HT-29 (cell line): ENCODE measurements at regions not wholly inside any gene's neighbourhood (a gene's known extent, or its start where the extent isn't known, plus 50 kb on each side); places are given as distances from the start of the nearest gene placed in this dataset. TPM values are rescaled to one million over a fixed set of nuclear protein-coding genes. Genes with fewer than 3 reads are reported as not detected.
A peak's percentile ranks its signal among the peaks of the same experiment; 100 is the strongest.
"Not testable (repeated sequence)": the region's sequence is repeated elsewhere in the genome, so short reads cannot be mapped to it uniquely, and the experiment has no call there.

ENCODE experiments used
- DNase-seq: peaks from one replicate; pipeline ENCODE4 v3.0.0-alpha.2; 2015; ENCODE audit warnings: low spot score
- small RNA-seq: library from RNA; depleted of rRNA; stranded (forward); fragments of <200 nt; gene quantifications from one replicate; pipeline ENCODE3, GENCODE V24; 2014

DNA sequence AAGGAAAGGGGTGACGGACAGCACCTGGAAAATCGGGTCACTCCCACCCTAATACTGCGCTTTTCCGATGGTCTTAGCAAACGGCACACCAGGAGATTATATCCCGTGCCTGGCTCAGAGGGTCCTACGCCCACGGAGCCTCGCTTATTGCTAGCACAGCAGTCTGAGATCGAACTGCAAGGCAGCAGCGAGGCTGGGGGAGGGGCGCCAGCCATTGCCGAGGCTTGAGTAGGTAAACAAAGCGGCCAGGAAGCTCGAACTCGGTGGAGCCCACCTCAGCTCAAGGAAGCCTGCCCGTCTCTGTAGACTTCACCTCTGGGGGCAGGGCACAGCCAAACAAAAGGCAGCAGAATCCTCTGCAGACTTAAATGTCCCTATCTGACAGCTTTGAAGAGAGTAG, 91.5 kb upstream of the MBIP start:
- DNase-seq = not testable (repeated sequence)

DNA sequence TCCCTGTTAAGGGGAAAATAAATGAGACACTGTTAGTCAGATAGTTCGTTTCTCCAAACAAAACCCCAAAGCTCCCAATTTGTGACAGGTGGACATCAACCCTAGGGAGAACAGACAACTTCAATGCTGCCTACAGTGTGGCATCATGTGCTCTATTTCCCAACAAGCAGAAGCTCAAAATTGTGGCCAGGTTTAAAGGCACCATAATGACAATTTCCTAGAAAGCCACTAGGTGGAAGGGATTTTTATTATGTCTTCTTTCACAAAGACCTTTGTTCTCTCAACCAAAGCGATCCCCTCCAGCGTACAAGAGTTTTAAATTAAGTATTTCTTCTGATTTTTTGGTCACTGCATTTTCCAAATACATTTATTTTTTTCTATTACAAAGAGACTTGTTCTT, 88.0 kb upstream of the MBIP start:
- DNase-seq = no peak

DNA sequence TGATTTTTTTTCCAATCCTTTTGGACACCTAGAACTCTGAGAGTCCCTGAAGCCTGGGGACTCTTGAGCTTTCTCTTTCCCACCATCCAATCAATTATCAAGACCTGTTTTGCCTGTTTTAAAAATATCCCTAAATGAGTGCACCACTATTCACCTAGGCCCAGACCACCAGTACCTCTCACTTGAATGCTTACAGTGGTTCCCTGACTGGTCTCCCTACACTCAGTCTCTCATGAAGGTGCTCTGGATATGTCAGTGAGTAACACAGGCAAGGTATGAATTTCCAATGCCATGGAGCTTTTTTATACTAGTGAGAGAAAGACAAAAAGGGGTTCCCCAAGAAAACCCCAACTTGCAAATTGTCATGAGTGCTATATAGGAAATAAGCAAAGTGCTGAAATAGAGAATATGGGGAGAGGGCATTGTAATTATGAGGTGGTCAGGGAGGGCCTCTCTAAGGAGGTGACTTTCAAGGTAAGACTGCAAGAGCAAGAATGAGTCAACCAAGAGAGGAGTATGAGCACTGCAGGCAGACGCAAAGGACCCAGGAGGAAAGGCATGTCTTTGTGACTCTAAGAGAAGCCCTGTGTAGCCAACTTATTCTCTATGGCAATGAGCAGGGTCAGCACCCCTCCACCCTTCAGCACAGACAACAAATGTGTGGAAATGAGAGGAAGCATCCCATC, 85.3 kb upstream of the MBIP start:
- DNase-seq = no peak

DNA sequence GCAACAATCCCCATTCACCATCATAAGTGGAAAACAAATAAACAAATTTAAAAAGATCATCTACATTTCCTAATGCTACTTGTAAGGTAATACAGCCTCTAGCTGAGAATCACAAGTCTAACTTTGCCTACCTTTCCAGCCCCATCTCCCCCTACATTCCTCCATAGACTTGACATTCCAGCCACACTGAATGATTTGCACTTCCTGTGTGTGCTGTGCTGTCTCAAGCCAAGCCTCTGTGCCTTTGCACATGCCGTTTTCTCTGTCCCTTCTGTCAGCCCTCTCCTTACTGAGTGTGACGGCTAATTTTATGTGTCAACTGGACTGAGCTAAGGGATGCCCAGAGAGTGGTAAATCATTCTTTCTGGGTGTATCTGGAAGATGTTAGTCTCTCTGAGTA, 82.4 kb upstream of the MBIP start:
- DNase-seq = no peak

DNA sequence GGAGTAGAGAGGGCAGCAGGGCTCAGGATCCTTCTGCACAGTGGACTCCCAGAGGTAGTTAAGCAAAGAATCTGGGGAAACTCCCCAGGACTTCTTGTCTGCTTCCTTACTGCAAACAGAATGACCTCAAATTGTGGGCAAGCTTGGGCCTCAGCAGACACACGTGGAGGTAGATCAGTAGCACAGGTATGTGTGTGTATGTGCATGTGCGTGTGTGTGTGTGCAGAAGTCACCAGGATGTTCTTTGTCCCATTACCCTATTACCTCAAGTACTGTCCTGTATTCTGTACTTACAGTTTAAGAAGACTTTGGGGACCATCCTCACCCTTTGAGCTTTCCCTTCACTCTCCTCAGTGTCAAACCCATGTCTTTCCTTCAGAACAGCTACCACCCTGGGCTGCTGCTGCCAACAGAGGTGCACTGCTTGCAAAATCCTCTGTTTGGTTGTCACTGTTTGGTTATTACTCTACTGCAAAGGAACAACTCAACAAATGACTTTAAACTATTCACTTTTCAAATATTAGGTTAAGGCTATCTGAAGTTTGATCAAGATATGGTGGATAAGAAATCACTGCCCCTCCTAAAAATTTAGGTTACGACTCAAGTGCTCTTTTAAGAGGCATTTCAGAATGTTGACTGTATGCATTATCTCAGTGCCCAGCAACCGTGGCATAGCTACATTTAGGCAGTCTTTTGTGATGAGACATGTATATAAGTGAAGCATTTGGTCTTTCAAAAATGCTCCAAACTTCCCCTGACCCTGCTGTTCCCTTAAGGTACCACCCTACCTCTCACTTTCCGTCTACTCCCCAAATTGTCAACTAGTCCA, 78.2 kb upstream of the MBIP start:
- DNase-seq = no peak

DNA sequence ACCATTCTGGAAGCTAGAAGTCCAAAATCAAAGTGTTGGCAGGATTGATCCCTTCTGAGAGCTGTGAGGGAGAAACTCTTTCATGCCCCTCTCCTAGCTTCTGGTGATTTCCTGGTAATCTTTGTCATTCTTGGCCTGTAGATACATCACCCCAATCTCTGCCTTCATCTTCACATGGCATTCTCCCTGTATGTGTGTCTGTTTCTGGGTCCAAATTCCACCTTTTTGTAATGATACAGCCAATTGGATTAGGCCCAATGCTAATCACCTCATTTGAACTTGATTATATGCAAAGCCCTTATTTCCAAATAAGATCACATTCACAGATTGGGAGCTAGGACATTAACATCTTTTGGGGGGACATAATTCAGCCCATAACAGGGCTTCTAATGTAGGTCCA, 76.9 kb upstream of the MBIP start:
- DNase-seq = no peak

DNA sequence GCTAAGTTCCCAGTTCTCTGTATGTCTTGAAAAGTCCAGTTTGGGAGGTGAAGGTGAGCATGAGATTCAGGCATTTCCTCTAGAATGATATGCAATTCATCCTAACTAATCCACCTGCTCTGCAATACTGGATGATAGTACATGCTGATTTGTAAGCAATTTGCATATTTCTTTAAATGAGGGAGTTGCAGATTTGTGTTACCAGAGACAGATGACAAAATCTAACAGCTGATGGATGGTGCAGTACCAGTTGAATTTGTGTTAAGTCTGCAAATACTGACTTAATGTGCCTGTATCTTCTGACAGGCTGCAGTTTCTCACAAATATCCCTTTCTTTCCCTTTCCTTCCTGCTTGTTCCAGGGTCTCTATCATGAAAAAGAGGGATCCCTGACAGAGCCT, 76.4 kb upstream of the MBIP start:
- no peak for DNase-seq

DNA sequence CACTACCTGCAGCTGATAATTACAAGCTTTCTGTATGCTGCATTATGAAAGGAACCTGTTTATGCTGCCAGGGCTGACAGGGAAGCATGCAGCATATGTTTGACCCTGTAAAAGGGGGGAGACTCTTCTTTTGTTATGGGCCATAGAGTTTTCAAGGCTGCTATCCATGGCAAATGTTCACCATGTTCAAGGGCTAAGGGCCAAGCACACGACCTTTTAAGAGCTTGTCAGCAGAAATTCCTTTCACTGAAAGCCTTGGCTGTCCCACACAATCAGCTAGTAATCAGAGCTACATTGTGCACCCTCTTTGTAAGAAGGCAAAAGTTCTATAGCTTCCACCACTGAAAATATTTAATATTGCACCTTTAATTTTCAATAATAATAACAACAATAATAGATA, 74.2 kb upstream of the MBIP start:
- DNase-seq = no peak

DNA sequence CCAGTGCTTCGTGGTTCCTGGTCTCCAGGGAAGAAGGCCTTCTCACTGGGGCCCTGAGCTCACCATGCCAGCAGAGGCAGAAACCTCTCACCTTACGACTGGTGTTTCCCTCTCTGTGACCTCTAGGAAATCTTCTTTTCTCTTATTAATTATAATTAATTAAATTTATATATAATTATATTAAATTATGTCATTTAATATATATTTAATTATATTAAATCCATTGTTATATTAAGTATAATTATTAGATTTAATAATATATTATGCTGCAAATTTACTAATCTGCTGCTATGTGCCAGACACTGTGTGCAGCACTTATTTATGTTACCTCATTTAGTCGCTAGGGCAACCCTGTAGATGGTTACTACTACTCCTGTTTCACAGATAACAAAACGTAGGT, 70.3 kb upstream of the MBIP start:
- no peak for DNase-seq

DNA sequence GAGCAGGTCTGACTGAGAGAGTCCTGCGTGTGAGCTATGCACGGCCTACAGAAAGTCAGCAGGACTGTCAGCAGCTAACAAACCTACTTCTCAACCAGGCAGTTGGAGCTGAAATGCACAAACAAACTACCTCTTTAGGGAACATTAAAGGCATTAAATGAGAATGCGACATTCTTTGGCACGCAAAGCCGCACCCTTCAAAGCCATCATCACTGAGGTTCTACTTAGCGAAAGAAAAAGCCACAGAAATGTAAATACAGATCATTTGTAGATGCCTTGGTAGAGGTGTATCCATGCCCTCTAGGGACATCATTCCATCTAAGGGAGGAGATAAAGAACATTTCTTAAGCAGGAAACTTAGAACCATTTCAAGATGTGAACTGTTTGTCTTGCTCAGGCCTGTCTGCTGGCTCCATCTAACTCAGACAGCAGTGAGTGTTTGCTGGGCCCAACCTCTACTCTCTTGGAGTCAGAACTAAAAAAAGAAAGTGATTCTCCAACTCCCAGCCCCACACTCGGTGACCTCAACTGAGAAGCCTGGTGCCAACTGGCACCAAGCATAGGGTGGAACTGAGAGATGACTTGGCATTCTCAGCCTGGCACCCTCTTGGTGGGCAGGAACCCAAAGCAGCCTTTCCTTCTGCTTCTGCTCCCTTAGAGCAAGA, 63.5 kb upstream of the MBIP start:
- no peak for DNase-seq

DNA sequence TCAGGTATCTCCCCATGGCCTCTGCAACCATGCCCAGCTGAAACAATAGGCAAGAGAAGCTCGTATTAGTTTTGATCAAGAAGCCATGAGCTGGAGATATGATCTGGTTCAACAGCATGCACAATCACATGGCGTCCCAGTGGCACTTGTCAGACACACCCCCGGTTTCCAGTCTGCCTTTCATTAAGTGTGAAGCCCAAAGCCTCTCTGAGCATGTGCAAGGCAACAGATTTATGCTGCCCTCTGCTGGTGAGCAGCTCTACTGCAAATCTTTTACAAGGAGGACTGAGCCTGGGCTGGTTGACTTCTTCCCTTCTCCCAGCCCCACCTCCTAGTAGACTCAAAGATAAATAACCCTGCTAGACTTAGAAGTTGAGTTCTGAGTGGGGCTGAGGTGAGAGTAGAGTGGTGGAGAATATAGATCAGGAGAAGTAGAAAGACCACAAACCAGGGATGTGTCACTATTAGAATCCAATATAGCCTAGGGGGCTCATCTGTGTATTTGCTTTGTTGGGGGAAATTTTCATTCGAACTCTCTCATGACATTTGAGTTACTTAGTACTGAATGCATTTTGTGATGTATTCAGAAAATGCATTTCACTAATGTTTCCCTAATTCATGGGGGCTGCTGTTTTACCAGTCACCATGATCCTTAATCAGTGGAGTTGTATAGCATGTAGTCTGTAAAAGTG, 53.7 kb upstream of the MBIP start:
- peak; percentile 90 for DNase-seq

Small RNA genes lying in the stretch of these regions (small RNA-seq; reads per million reads assigned to genes)
- not detected for gene RNU7-93P
